CD4-positive, alpha-beta T cell treated with Interleukin-12 subunit alpha and Interleukin-12 subunit beta, for 1 hour (primary cell): ENCODE measurements at regions not wholly inside any gene's neighbourhood (a gene's known extent, or its start where the extent isn't known, plus 50 kb on each side); places are given as distances from the start of the nearest gene placed in this dataset.
"Not testable (repeated sequence)": the region's sequence is repeated elsewhere in the genome, so short reads cannot be mapped to it uniquely, and the experiment has no call there.

Source experiments
- DNase-seq: peaks from one replicate; pipeline ENCODE4 v3.0.0-alpha.2; 2020

DNA sequence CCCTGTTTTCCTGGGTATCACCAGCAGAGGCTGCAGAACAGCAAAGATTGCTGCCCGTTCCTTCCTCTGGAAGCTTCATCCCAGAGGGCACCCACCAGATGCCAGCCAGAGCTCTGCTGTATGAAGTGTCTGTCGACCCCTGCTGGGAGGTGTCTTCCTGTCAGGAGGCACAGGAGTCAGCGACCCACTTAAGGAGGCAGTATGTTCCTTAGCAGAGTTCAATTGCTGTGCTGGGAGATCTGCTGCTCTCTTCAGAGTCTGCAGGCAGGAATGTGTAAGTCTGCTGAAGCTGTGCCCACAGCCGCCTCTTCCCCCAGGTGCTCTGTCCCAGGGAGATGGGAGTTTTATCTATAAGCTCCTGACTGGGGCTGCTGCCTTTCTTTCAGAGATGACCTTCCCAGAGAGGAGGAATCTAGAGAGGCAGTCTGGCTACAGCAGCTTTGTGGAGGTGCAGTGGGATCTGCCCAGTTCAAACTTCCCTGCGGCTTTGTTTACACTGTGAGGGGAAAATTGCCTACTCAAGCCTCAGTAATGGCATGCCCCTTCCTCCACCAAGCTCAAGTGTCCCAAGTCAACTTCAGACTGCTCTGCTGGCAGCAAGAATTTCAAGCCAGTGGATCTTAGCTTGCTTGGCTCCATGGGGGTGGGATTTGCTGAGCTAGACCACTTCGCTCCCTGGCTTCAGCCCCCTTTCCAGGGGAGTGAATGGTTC lies 100.6 kb downstream of the TMEM168 start:
- not testable (repeated sequence) for DNase-seq

DNA sequence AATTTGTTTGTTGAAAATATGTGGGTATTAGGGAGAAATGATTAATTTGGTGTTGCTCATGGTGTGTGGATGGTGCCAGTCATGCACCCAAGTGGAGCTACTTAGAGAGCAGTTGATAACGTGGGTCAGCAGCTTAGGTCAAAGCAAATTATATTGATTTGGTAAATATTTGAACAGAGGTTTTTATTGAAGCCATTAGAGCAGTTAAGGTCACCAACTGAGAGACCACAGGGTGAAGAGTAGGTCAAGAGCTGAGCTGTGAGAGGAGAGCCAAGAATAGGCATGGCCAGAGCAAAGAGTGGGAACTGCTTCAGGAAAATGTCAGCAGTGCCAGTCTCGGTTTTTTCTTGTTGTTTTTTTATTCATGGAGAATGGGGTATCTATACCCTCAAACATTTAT lies 97.9 kb downstream of the TMEM168 start:
- no peak for DNase-seq

DNA sequence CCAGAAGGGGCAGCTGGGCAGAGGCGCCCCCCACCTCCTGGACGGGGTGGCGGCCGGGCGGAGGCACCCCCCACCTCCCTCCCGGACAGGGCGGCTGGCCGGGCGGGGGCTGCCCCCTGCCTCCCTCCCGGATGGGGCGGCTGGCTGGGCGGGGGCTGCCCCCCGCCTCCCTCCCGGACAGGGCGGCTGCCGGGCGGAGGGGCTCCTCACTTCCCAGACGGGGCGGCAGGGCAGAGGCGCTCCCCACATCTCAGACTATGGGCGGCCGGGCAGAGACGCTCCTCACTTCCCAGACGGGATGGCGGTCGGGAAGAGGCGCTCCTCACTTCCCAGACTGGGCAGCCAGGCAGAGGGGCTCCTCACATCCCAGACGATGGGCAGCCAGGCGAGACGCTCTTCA lies 93.0 kb downstream of the TMEM168 start:
- not testable (repeated sequence) for DNase-seq

DNA sequence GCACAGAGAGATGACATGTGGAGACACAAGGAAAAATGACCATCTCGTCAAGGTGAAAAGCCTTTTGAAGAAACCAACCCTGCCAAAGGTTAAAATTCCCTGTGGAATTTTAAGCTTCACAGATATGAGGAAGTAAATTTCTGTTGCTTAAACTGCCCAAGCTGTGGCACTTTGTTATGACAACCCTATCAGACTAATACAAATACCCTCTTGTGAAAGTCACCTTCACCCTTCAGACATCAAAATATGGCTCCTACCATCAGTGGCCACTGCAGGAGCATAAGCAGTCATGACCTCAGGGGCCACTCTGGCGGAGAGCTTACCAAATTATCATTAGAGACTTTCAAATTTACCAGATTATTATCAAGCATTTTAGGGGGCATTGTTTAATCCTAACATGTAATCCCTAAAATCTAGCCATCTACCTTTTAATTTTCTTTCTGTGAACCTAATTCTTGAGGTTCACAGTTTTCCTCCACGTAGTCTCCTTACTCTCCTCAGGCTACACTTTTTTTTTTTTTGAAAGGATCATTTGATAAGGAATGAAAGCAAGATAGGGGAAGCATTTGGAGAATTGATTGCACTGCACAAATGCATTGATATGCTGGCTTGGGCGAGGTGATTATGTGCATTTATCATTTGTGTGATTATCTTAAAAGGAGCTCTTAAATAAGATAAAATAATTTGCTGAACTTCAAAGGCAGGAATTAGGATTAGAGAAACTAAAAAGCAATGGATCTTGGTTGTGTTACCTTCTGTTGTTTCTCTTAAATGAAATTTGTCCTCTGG lies 90.3 kb downstream of the TMEM168 start:
- no peak for DNase-seq

DNA sequence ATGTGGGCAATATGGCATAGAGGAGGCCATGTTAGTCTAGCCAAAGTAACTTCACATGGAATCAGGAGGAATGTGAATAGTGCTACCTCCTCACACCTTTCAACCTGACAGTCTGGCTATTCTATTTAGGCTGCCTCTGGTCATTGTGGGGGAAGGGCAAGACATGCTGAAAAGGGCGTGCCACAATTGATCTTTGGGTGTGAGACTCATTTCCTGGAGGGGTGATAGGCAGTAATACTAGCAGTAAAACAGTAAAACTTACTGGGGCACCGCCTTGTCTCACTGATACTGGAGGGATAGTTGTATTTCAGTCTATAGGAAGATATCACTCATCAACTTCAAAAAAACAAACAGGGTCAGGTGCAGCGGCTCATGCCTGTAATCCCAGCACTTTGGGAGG lies 88.7 kb downstream of the TMEM168 start:
- DNase-seq, result no peak

DNA sequence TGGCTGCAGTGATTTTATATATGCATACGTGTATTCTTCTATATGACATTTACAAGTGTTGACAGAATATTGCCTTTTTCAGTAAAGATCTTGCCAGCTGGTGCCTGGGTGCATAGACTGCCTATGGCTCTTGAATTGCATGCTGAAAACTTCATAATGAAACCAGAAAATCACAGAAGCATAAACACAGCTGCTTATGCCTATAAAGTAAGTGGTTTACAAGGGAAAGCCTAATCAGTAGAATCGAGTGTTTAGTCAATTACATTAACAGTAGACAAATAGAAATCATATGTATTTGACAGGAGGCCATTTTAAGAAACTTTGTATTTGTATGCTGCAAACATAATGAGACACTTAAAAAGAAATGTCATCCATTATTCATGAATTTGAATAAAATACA lies 82.5 kb downstream of the TMEM168 start:
- no peak for DNase-seq

DNA sequence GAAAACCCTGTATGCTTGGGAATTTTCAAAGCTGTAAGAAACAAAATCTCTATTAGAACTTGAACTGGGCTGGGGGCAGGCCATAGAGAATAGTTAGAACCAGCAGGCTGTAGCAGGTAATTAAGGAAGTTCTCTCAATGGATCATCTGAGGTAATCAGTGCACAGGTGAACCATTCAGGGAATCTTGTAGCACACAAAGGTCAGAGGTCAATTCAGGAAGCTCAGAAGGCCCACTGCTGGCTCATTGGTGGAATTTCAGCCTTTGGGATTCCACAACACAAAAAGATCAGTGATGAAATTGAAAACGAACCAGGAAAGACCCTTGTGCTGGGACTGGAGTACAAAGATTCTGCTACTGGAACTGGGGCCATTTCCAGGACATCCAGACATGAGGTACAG lies 82.0 kb downstream of the TMEM168 start:
- DNase-seq, result no peak
